ENCODE measurements at regions not wholly inside any gene's neighbourhood (a gene's known extent, or its start where the extent isn't known, plus 50 kb on each side); places are given as distances from the start of the nearest gene placed in this dataset.

DNA sequence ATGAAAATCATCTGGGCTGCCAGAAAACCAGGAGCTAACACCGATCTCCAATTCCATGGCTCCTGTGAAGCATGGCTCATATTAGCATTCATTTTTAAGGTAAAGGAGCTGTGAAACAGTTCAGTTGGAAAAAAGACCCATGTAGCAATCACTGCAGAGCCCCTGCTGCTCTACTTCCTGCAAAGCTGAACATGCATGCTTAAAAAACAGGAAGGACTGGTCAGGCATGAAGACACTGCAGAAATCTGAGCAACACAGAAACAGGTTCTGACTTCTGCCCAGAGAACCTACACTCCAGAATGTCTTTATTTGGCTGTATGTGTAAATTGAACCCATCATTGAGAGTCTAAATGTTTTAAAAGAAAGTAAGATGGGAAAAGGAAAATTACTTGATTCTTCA is 950.6 kb downstream of the DCDC2C start:
- H3K4me3 Mint-ChIP-seq, result no peak overlapping the region
- H3K9me3 Mint-ChIP-seq, result peaks cover 13% of the 10 kb centered on the region
- H3K27ac Mint-ChIP-seq, result no peak overlapping the region
- H3K36me3 Mint-ChIP-seq (ENCODE audit: low read depth), result no peaks in the 10 kb centered on the region
- H3K27me3 Mint-ChIP-seq, result no peaks in the 10 kb centered on the region
- H3K4me1 Mint-ChIP-seq (ENCODE audit: low read depth), result no peaks in the 10 kb centered on the region

DNA sequence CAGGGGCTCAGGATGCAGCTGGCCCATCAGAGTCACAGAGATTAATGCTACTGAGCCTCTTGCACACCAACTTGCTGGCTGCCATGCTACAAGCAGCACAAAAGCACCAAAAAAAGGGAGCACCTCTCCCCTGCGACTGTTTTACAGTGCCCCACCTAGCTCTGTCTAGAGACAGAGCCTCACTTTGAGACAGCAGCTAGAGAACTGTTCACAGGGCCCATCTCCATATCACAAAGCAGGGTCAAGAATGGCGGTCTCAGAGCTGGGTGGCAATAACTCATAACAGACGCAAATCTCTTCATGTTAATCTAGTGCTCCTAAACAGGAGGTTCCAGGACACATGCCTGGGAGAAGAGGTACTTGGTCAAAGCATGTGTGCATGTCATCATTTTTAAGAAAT is 953.0 kb downstream of the DCDC2C start:
- no peaks in the 10 kb centered on the region for H3K27me3 Mint-ChIP-seq
- H3K9me3 Mint-ChIP-seq, result peaks cover 19% of the 10 kb centered on the region
- no peak overlapping the region for H3K27ac Mint-ChIP-seq
- no peak overlapping the region for H3K4me3 Mint-ChIP-seq
- no peaks in the 10 kb centered on the region for H3K36me3 Mint-ChIP-seq (ENCODE audit: low read depth)
- no peaks in the 10 kb centered on the region for H3K4me1 Mint-ChIP-seq (ENCODE audit: low read depth)

GRCh38 chr2:4662161-4662779 is 958.9 kb downstream of the DCDC2C start:
- no peaks in the 10 kb centered on the region for H3K4me1 Mint-ChIP-seq (ENCODE audit: low read depth)
- no peak overlapping the region for H3K27ac Mint-ChIP-seq
- H3K4me3 Mint-ChIP-seq, result no peak overlapping the region
- H3K36me3 Mint-ChIP-seq (ENCODE audit: low read depth), result no peaks in the 10 kb centered on the region
- no peaks in the 10 kb centered on the region for H3K27me3 Mint-ChIP-seq
- H3K9me3 Mint-ChIP-seq, result peaks cover 9% of the 10 kb centered on the region

- H3K4me3 Mint-ChIP-seq, result no peak overlapping the region
- no peaks in the 10 kb centered on the region for H3K36me3 Mint-ChIP-seq (ENCODE audit: low read depth)
- no peaks in the 10 kb centered on the region for H3K27me3 Mint-ChIP-seq
- peaks cover 3% of the 10 kb centered on the region for H3K4me1 Mint-ChIP-seq (ENCODE audit: low read depth)
- peaks cover 13% of the 10 kb centered on the region for H3K9me3 Mint-ChIP-seq
- H3K27ac Mint-ChIP-seq, result no peak overlapping the region
Measured at GRCh38 chr2:4668381-4668780, 965.0 kb downstream of the DCDC2C start.

DNA sequence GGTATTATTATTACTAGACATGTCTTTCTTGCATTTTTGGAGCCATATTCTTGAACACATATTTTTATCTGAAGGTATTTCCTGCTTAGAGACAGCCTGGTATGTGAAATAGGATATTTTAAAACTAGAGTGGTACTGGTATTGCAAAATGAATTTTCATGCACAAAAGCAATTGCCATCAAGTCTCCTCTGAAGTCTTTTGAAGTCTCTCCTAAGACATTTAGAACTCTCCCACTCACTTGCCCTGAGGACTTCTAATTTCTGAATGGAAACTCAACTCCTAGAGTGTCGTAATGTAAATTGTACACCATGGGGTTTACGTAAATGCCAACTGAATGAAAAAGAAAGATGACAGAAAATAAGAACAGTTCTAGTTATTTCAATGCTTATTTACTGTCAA is 967.0 kb downstream of the DCDC2C start:
- Mint-ChIP-seq H3K27ac (no peak overlapping the region), H3K9me3 (peaks cover 13% of the 10 kb centered on the region), H3K4me1 (ENCODE audit: low read depth) (peaks cover 3% of the 10 kb centered on the region), H3K36me3 (ENCODE audit: low read depth) (no peaks in the 10 kb centered on the region), H3K27me3 (no peaks in the 10 kb centered on the region), H3K4me3 (no peak overlapping the region)

GRCh38 chr2:4673025-4673489 is 969.7 kb downstream of the DCDC2C start:
- H3K27me3 Mint-ChIP-seq, result no peaks in the 10 kb centered on the region
- peaks cover 13% of the 10 kb centered on the region for H3K9me3 Mint-ChIP-seq
- H3K4me3 Mint-ChIP-seq, result no peak overlapping the region
- H3K36me3 Mint-ChIP-seq (ENCODE audit: low read depth), result no peaks in the 10 kb centered on the region
- peaks cover 3% of the 10 kb centered on the region for H3K4me1 Mint-ChIP-seq (ENCODE audit: low read depth)
- H3K27ac Mint-ChIP-seq, result no peak overlapping the region

DNA sequence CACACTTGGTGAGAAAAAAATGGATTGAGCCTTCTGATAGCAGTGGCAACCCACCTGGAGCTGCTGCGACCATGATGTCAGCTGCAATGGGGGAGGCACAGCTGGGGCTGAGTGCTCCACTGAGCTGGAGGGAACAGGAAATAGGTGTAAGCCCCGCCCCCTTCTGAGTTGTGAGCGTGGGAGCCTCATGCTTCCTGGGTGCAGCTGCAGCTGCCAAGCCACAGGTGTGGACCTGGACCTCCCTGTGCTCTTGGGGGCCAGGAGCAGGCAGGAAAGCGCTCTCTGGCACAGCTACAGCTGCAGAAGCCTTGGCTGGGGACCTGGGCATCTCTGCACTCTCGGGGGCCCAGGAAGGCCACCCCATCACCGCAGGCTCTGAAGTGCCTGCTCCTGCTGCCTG is 970.6 kb downstream of the DCDC2C start:
- H3K4me3 Mint-ChIP-seq, result no peak overlapping the region
- H3K9me3 Mint-ChIP-seq, result peaks cover 9% of the 10 kb centered on the region
- H3K27ac Mint-ChIP-seq, result no peak overlapping the region

DNA sequence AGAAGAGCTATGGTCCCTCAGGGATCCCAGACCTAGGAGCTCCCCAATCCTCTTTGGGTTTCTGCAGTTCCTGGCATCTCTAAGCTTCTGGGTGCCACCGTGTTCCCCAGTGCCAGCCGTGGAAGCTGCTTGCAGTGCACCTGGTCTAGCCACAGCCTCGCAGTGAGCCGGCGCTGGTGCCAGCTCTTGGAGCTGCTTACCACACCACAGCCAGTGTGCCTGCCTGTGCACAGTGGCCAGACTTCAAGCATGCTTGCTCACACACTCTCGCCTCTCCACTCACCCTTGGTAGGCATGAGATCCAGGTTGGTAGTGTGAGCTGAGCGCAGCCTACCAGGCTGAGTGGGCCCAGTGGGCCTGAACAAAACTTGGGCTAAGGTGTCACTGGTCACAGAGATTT is 971.9 kb downstream of the DCDC2C start:
- Mint-ChIP-seq H3K9me3 (peaks cover 7% of the 10 kb centered on the region), H3K27ac (no peak overlapping the region), H3K27me3 (no peaks in the 10 kb centered on the region), H3K4me3 (no peak overlapping the region), H3K4me1 (ENCODE audit: low read depth) (peaks cover 3% of the 10 kb centered on the region), H3K36me3 (ENCODE audit: low read depth) (no peaks in the 10 kb centered on the region)

More for the DNA sequence above, 970.6 kb downstream of the DCDC2C start:
- peaks cover 3% of the 10 kb centered on the region for H3K4me1 Mint-ChIP-seq (ENCODE audit: low read depth)
- H3K27me3 Mint-ChIP-seq, result no peaks in the 10 kb centered on the region
- no peaks in the 10 kb centered on the region for H3K36me3 Mint-ChIP-seq (ENCODE audit: low read depth)

DNA sequence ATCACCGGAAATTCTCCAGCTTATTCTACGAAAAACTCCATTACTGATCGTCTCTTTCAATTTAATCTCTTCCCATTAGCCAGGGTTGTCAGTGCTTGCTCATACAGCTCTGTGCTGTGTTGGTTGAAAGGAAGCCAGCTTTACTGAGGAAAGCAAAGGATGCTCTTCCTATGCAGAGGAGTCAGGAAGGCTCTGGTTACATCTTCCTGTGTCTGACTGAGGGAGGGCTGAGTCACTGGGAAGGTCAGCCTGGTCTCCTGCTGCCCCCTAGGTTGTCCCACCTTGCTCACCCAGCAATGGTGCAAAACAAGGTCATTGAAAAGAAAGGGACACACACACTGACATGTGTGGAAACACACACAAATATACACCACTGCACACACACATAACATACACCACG is 975.6 kb downstream of the DCDC2C start:
- Mint-ChIP-seq H3K4me3 (no peak overlapping the region), H3K4me1 (ENCODE audit: low read depth) (no peaks in the 10 kb centered on the region), H3K36me3 (ENCODE audit: low read depth) (no peaks in the 10 kb centered on the region), H3K27me3 (no peaks in the 10 kb centered on the region), H3K9me3 (no peaks in the 10 kb centered on the region), H3K27ac (no peak overlapping the region)

DNA sequence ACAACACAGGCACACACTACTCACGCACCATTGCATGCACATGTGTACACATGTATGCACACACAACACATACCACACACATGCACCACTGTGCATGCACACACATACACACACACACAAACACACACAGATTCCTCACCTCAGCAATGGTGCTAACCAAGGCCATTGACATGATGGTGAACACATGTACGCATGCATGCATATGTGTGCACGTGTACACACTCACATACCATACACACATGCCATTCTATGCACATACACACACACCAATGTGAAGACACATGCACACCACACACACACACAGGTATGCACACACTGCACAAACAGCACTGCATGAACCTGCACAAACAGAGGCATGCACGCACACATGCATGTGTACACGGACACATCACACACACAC is 976.0 kb downstream of the DCDC2C start:
- Mint-ChIP-seq H3K27me3 (no peaks in the 10 kb centered on the region), H3K4me1 (ENCODE audit: low read depth) (no peaks in the 10 kb centered on the region), H3K36me3 (ENCODE audit: low read depth) (no peaks in the 10 kb centered on the region), H3K27ac (no peak overlapping the region), H3K9me3 (no peaks in the 10 kb centered on the region), H3K4me3 (no peak overlapping the region)

- no peaks in the 10 kb centered on the region for H3K36me3 Mint-ChIP-seq (ENCODE audit: low read depth)
- H3K27me3 Mint-ChIP-seq, result no peaks in the 10 kb centered on the region
- H3K4me1 Mint-ChIP-seq (ENCODE audit: low read depth), result no peaks in the 10 kb centered on the region
- H3K27ac Mint-ChIP-seq, result no peak overlapping the region
- peaks cover 10% of the 10 kb centered on the region for H3K9me3 Mint-ChIP-seq
- no peak overlapping the region for H3K4me3 Mint-ChIP-seq
Measured at GRCh38 chr2:4684921-4685320, 981.5 kb downstream of the DCDC2C start.

- no peaks in the 10 kb centered on the region for H3K4me1 Mint-ChIP-seq (ENCODE audit: low read depth)
- H3K9me3 Mint-ChIP-seq, result peaks cover 20% of the 10 kb centered on the region
- H3K27me3 Mint-ChIP-seq, result no peaks in the 10 kb centered on the region
- H3K27ac Mint-ChIP-seq, result no peak overlapping the region
- no peaks in the 10 kb centered on the region for H3K36me3 Mint-ChIP-seq (ENCODE audit: low read depth)
- no peak overlapping the region for H3K4me3 Mint-ChIP-seq
Measured at GRCh38 chr2:4690913-4691312, 987.5 kb downstream of the DCDC2C start.

GRCh38 chr2:4693266-4693665 is 989.9 kb downstream of the DCDC2C start:
- Mint-ChIP-seq H3K9me3 (peaks cover 12% of the 10 kb centered on the region), H3K27me3 (no peaks in the 10 kb centered on the region), H3K36me3 (ENCODE audit: low read depth) (no peaks in the 10 kb centered on the region), H3K4me1 (ENCODE audit: low read depth) (no peaks in the 10 kb centered on the region), H3K4me3 (no peak overlapping the region), H3K27ac (no peak overlapping the region)

DNA sequence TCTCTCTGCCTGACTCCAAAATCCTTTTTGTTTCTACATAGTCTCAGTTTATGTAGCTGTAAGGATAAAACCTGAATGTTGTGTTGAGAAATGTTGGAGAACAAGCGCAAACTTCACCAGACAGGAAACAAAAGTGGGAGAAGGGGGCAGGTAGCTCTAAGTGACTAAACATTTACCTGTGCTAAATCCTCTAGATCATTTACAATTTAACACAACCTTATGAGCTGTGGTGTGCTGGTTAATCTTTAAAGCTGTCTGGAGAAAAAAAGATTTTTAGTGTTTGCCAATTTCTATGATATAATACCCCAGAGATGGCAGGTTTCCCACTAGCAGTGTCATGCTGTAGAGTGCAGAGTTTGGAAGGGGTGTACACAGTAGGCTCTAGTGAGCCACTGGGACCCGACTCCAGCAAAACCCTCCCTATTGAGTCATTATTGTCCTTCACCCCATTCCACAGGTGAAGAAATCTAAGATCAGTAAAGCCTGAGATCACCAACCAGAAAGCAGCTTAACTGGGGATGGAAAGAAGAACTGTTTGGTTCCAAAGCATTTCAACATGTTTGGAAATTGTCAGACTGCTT is 992.0 kb downstream of the DCDC2C start:
- Mint-ChIP-seq H3K9me3 (peaks cover 18% of the 10 kb centered on the region), H3K36me3 (ENCODE audit: low read depth) (no peaks in the 10 kb centered on the region), H3K27ac (no peak overlapping the region), H3K27me3 (no peaks in the 10 kb centered on the region), H3K4me3 (no peak overlapping the region), H3K4me1 (ENCODE audit: low read depth) (no peaks in the 10 kb centered on the region)

GRCh38 chr2:4715065-4715464 is 977.1 kb upstream of the SOX11 start:
- no peak overlapping the region for H3K4me3 Mint-ChIP-seq
- no peaks in the 10 kb centered on the region for H3K27me3 Mint-ChIP-seq
- no peak overlapping the region for H3K27ac Mint-ChIP-seq
- H3K9me3 Mint-ChIP-seq, result peaks cover 31% of the 10 kb centered on the region
- no peaks in the 10 kb centered on the region for H3K36me3 Mint-ChIP-seq (ENCODE audit: low read depth)
- H3K4me1 Mint-ChIP-seq (ENCODE audit: low read depth), result no peaks in the 10 kb centered on the region

GRCh38 chr2:4718777-4719176 is 973.4 kb upstream of the SOX11 start:
- no peak overlapping the region for H3K4me3 Mint-ChIP-seq
- no peaks in the 10 kb centered on the region for H3K4me1 Mint-ChIP-seq (ENCODE audit: low read depth)
- no peaks in the 10 kb centered on the region for H3K27me3 Mint-ChIP-seq
- H3K36me3 Mint-ChIP-seq (ENCODE audit: low read depth), result no peaks in the 10 kb centered on the region
- H3K9me3 Mint-ChIP-seq, result peaks cover 23% of the 10 kb centered on the region
- H3K27ac Mint-ChIP-seq, result no peak overlapping the region

All from stimulated activated naive CD8-positive, alpha-beta T cell treated with anti-CD3 and anti-CD28 coated beads, Interleukin-15, Interleukin-2, amounts not matched to agents 100 ng/mL and 50 ng/mL, for 24 hours (primary cell).